CD8-positive, alpha-beta memory T cell (primary cell): ENCODE measurements at regions not wholly inside any gene's neighbourhood (a gene's known extent, or its start where the extent isn't known, plus 50 kb on each side); places are given as distances from the start of the nearest gene placed in this dataset.

ENCODE experiments used
- CTCF ChIA-PET: fragments of 350-600 bp; sonication (Branson Sonifier 250); formaldehyde crosslinking; loops from one replicate; lab custom pipeline; 2021; ENCODE audit warnings: antibody characterized with exemption; lab: Charles Lee
- POLR2A ChIA-PET: fragments of 350-600 bp; sonication (Branson Sonifier 250); formaldehyde crosslinking; loops from one replicate; lab custom pipeline; 2021; ENCODE audit warnings: antibody characterized with exemption; lab: Charles Lee
- DNase-seq, 5 donors: peaks; one replicate each; pipeline versions ENCODE4 v3.0.0 to v3.0.0-alpha.2; 2020 to 2022; ENCODE audit warnings: mixed read lengths in 1 of 5
- H3K27ac ChIP-seq: one replicate; pipeline ENCODE4 v1.7.0; 2013; ENCODE audit warnings: low read depth, mild to moderate bottlenecking, low read length, moderate library complexity
- H3K27me3 ChIP-seq: 2 replicates; pipeline ENCODE4 v1.7.0; 2013; ENCODE audit warnings: low read length, mild to moderate bottlenecking; ENCODE audit not compliant: insufficient read depth, poor library complexity, severe bottlenecking
- H3K36me3 ChIP-seq: 2 replicates; pipeline ENCODE4 v1.7.0; 2013; ENCODE audit warnings: mild to moderate bottlenecking, low read length, moderate library complexity; ENCODE audit not compliant: insufficient read depth
- H3K4me1 ChIP-seq: 2 replicates; pipeline ENCODE4 v1.7.0; 2013; ENCODE audit warnings: mild to moderate bottlenecking, low read length, moderate library complexity; ENCODE audit not compliant: insufficient read depth
- H3K4me3 ChIP-seq: 2 replicates; pipeline ENCODE4 v1.7.0; 2013; ENCODE audit warnings: mild to moderate bottlenecking, low read length
- H3K9me3 ChIP-seq: 2 replicates; pipeline ENCODE4 v1.7.0; 2013; ENCODE audit warnings: mild to moderate bottlenecking, low read length
- H3K27ac Mint-ChIP-seq, 8 donors: one replicate each; pipeline ENCODE4 v1.8.0; 2020 to 2021; ENCODE audit warnings: mixed read lengths in 8 of 8, mild to moderate bottlenecking in 6 of 8, inconsistent platforms in 3 of 8, moderate library complexity in 3 of 8
- H3K27me3 Mint-ChIP-seq, 2 donors: one replicate each; pipeline ENCODE4 v1.8.0; 2020 to 2021; ENCODE audit warnings: mixed read lengths in 2 of 2, mild to moderate bottlenecking in 1 of 2, moderate library complexity in 1 of 2
- H3K36me3 Mint-ChIP-seq, 3 donors: one replicate each; pipeline ENCODE4 v1.8.0; 2020 to 2021; ENCODE audit warnings: mixed read lengths in 3 of 3, inconsistent platforms in 1 of 3, mild to moderate bottlenecking in 1 of 3
- H3K4me1 Mint-ChIP-seq, 3 donors: one replicate each; pipeline ENCODE4 v1.8.0; 2020 to 2021; ENCODE audit warnings: mixed read lengths in 3 of 3, inconsistent platforms in 1 of 3, mild to moderate bottlenecking in 1 of 3
- H3K4me3 Mint-ChIP-seq, 7 donors: one replicate each; pipeline ENCODE4 v1.8.0; 2020 to 2021; ENCODE audit warnings: mixed read lengths in 7 of 7, mild to moderate bottlenecking in 6 of 7, moderate library complexity in 4 of 7, inconsistent platforms in 2 of 7
- H3K9me3 Mint-ChIP-seq, 5 donors: one replicate each; pipeline ENCODE4 v1.8.0; 2020 to 2022; ENCODE audit warnings: mixed read lengths in 5 of 5, mild to moderate bottlenecking in 3 of 5, moderate library complexity in 2 of 5, inconsistent platforms in 1 of 5

- H3K27ac Mint-ChIP-seq = no peak overlapping the region
- Histone ChIP-seq H3K36me3 (no peaks in the 10 kb centered on the region), H3K27me3 (no peaks in the 10 kb centered on the region), H3K4me1 (no peaks in the 10 kb centered on the region), H3K27ac (no peak overlapping the region), H3K9me3 (no peaks in the 10 kb centered on the region), H3K4me3 (no peak overlapping the region)
- H3K4me1 Mint-ChIP-seq = no peaks in the 10 kb centered on the region
- DNase-seq = no peak
- no peaks in the 10 kb centered on the region for H3K36me3 Mint-ChIP-seq
- ChIA-PET CTCF (no interaction called here), POLR2A (no interaction called here)
- no peak overlapping the region for H3K4me3 Mint-ChIP-seq
- H3K9me3 Mint-ChIP-seq = peaks cover 0 to 18% (median 10%) of the 10 kb centered on the region in 5 donors
- no peaks in the 10 kb centered on the region for H3K27me3 Mint-ChIP-seq
Observed at GRCh38 chr5:167564275-167564674, 727.2 kb upstream of the WWC1 start.

GRCh38 chr5:167565189-167565954 lies 726.1 kb upstream of the WWC1 start:
- ChIA-PET CTCF (no interaction called here), POLR2A (no interaction called here)
- Histone ChIP-seq H3K27ac (no peak overlapping the region), H3K4me3 (no peak overlapping the region), H3K36me3 (no peaks in the 10 kb centered on the region), H3K9me3 (no peaks in the 10 kb centered on the region), H3K4me1 (no peaks in the 10 kb centered on the region), H3K27me3 (no peaks in the 10 kb centered on the region)
- Mint-ChIP-seq H3K4me1 (no peaks in the 10 kb centered on the region), H3K9me3 (peaks cover 2 to 18% (median 7%) of the 10 kb centered on the region in 5 donors), H3K4me3 (no peak overlapping the region), H3K27me3 (peaks cover 0 to under 1% of the 10 kb centered on the region in 2 donors), H3K36me3 (no peaks in the 10 kb centered on the region), H3K27ac (no peak overlapping the region)
- no peak for DNase-seq

- ChIA-PET CTCF (no interaction called here), POLR2A (no interaction called here)
- Mint-ChIP-seq H3K9me3 (peaks cover 0 to 10% (median 2%) of the 10 kb centered on the region in 5 donors), H3K4me1 (peaks cover 1 to 6% (median 5%) of the 10 kb centered on the region in 3 donors), H3K4me3 (no peak overlapping the region), H3K27me3 (peaks cover 0 to 8% of the 10 kb centered on the region in 2 donors), H3K27ac (no peak overlapping the region), H3K36me3 (no peaks in the 10 kb centered on the region)
- DNase-seq = no peak
- Histone ChIP-seq H3K4me1 (no peaks in the 10 kb centered on the region), H3K4me3 (no peak overlapping the region), H3K27ac (no peak overlapping the region), H3K27me3 (no peaks in the 10 kb centered on the region), H3K36me3 (no peaks in the 10 kb centered on the region), H3K9me3 (no peaks in the 10 kb centered on the region)
Observed at GRCh38 chr5:167570431-167570830, 721.0 kb upstream of the WWC1 start.

GRCh38 chr5:167571824-167572223 lies 719.6 kb upstream of the WWC1 start:
- ChIA-PET POLR2A (no interaction called here), CTCF (no interaction called here)
- Histone ChIP-seq H3K4me3 (no peak overlapping the region), H3K27ac (no peak overlapping the region), H3K9me3 (no peaks in the 10 kb centered on the region), H3K36me3 (no peaks in the 10 kb centered on the region), H3K27me3 (no peaks in the 10 kb centered on the region), H3K4me1 (no peaks in the 10 kb centered on the region)
- peaks cover 1 to 6% (median 5%) of the 10 kb centered on the region in 3 donors for H3K4me1 Mint-ChIP-seq
- peaks cover 0 to 6% (median 3%) of the 10 kb centered on the region in 5 donors for H3K9me3 Mint-ChIP-seq
- no peak for DNase-seq
- peaks cover 0 to 8% of the 10 kb centered on the region in 2 donors for H3K27me3 Mint-ChIP-seq
- no peak overlapping the region for H3K27ac Mint-ChIP-seq
- H3K36me3 Mint-ChIP-seq = no peaks in the 10 kb centered on the region
- no peak overlapping the region for H3K4me3 Mint-ChIP-seq

GRCh38 chr5:167573370-167574127 lies 717.9 kb upstream of the WWC1 start:
- POLR2A ChIA-PET = no interaction called here
- no peaks in the 10 kb centered on the region for H3K27me3 ChIP-seq
- no peaks in the 10 kb centered on the region for H3K4me1 ChIP-seq
- CTCF ChIA-PET = no interaction called here
- no peak overlapping the region for H3K4me3 ChIP-seq
- H3K27ac ChIP-seq = no peak overlapping the region
- peak overlapping the region in 1 of 8 donors; percentile 75 for H3K27ac Mint-ChIP-seq
- no peaks in the 10 kb centered on the region for H3K36me3 Mint-ChIP-seq
- no peak for DNase-seq
- no peaks in the 10 kb centered on the region for H3K9me3 ChIP-seq
- peaks cover 1 to 6% (median 5%) of the 10 kb centered on the region in 3 donors for H3K4me1 Mint-ChIP-seq
- peak overlapping the region in 5 of 7 donors; percentile 1 to 27 (median 24) for H3K4me3 Mint-ChIP-seq
- no peaks in the 10 kb centered on the region for H3K36me3 ChIP-seq
- peaks cover 0 to 3% (median 3%) of the 10 kb centered on the region in 5 donors for H3K9me3 Mint-ChIP-seq
- H3K27me3 Mint-ChIP-seq = peaks cover 0 to 8% of the 10 kb centered on the region in 2 donors

- H3K4me3 ChIP-seq = no peak overlapping the region
- H3K36me3 ChIP-seq = no peaks in the 10 kb centered on the region
- no peaks in the 10 kb centered on the region for H3K27me3 ChIP-seq
- DNase-seq = no peak
- Mint-ChIP-seq H3K36me3 (no peaks in the 10 kb centered on the region), H3K4me1 (peaks cover 1 to 6% (median 5%) of the 10 kb centered on the region in 3 donors), H3K27ac (no peak overlapping the region), H3K4me3 (no peak overlapping the region), H3K9me3 (peaks cover 0 to 3% (median 3%) of the 10 kb centered on the region in 5 donors), H3K27me3 (peaks cover 0 to 8% of the 10 kb centered on the region in 2 donors)
- no peaks in the 10 kb centered on the region for H3K9me3 ChIP-seq
- ChIA-PET POLR2A (no interaction called here), CTCF (no interaction called here)
- no peak overlapping the region for H3K27ac ChIP-seq
- H3K4me1 ChIP-seq = no peaks in the 10 kb centered on the region
Observed at GRCh38 chr5:167574464-167574863, 717.0 kb upstream of the WWC1 start.

GRCh38 chr5:167575330-167575729 lies 716.1 kb upstream of the WWC1 start:
- Histone ChIP-seq H3K4me3 (no peak overlapping the region), H3K27me3 (no peaks in the 10 kb centered on the region), H3K27ac (no peak overlapping the region), H3K9me3 (no peaks in the 10 kb centered on the region), H3K4me1 (no peaks in the 10 kb centered on the region), H3K36me3 (no peaks in the 10 kb centered on the region)
- peaks cover 1 to 6% (median 5%) of the 10 kb centered on the region in 3 donors for H3K4me1 Mint-ChIP-seq
- H3K27ac Mint-ChIP-seq = no peak overlapping the region
- ChIA-PET POLR2A (no interaction called here), CTCF (no interaction called here)
- no peak overlapping the region for H3K4me3 Mint-ChIP-seq
- peaks cover 0 to 8% of the 10 kb centered on the region in 2 donors for H3K27me3 Mint-ChIP-seq
- H3K9me3 Mint-ChIP-seq = peaks cover 0 to 3% (median 3%) of the 10 kb centered on the region in 5 donors
- no peaks in the 10 kb centered on the region for H3K36me3 Mint-ChIP-seq
- DNase-seq = no peak

- H3K36me3 ChIP-seq = no peaks in the 10 kb centered on the region
- CTCF ChIA-PET = no interaction called here
- H3K9me3 ChIP-seq = no peaks in the 10 kb centered on the region
- peaks cover 0 to 4% of the 10 kb centered on the region in 2 donors for H3K27me3 Mint-ChIP-seq
- peaks cover 1 to 6% (median 5%) of the 10 kb centered on the region in 3 donors for H3K4me1 Mint-ChIP-seq
- no peak for DNase-seq
- no peaks in the 10 kb centered on the region for H3K36me3 Mint-ChIP-seq
- no peaks in the 10 kb centered on the region for H3K4me1 ChIP-seq
- no peak overlapping the region for H3K4me3 Mint-ChIP-seq
- no peak overlapping the region for H3K27ac Mint-ChIP-seq
- H3K27me3 ChIP-seq = no peaks in the 10 kb centered on the region
- no peak overlapping the region for H3K27ac ChIP-seq
- POLR2A ChIA-PET = no interaction called here
- H3K4me3 ChIP-seq = no peak overlapping the region
- peaks cover 0 to 3% (median 0%) of the 10 kb centered on the region in 5 donors for H3K9me3 Mint-ChIP-seq
Observed at GRCh38 chr5:167576126-167576525, 715.3 kb upstream of the WWC1 start.
